ENCODE measurements at regions not wholly inside any gene's neighbourhood (a gene's known extent, or its start where the extent isn't known, plus 50 kb on each side); places are given as distances from the start of the nearest gene placed in this dataset.

GRCh38 chr16:73252446-73252845 is 204.5 kb upstream of the ZFHX3 start:
- Histone ChIP-seq H3K4me1 (ENCODE audit: control insufficient read depth in 1 of 2, insufficient read depth in 2 of 2, low read length in 2 of 2) (no peaks in the 10 kb centered on the region), H3K9ac (ENCODE audit: low read length) (no peak overlapping the region), H4K20me1 (ENCODE audit: insufficient read depth) (no peaks in the 10 kb centered on the region), H3K9me3 (ENCODE audit: control insufficient read depth in 1 of 2, insufficient read depth in 1 of 2, low read depth in 1 of 2, low read length in 2 of 2) (no peaks in the 10 kb centered on the region), H3K79me2 (ENCODE audit: insufficient read depth, low read length) (no peaks in the 10 kb centered on the region), H2AFZ (ENCODE audit: low read depth, low read length, poor library complexity, severe bottlenecking) (no peak overlapping the region), H3K27ac (ENCODE audit: low read depth, low read length) (no peak overlapping the region), H3K9me2 (ENCODE audit: insufficient read depth) (no peaks in the 10 kb centered on the region), H3K36me3 (ENCODE audit: control insufficient read depth in 1 of 2, insufficient read depth in 2 of 2, low read length in 2 of 2) (no peaks in the 10 kb centered on the region), H3K4me2 (ENCODE audit: low read length) (no peak overlapping the region), H3K4me3 (replicated peaks in 1 of 2; ENCODE audit: low read depth in 1 of 2, low read length in 2 of 2) (no peak overlapping the region), H3K27me3 (ENCODE audit: insufficient read depth, low read length) (no peaks in the 10 kb centered on the region)
- POLR2A ChIA-PET: no interaction called here
- RAD21 ChIA-PET (ENCODE audit: low non-redundant PET in 1 of 2, low total read pairs in 2 of 2, uncharacterized antibody in 2 of 2, unreplicated experiment in 2 of 2): no interaction called here
- no TSS peak for BruUV-seq (replicated peaks)
- CTCF ChIA-PET: no interaction called here
- intact Hi-C loops (cut with micrococcal nuclease): no loop called here
- ATAC-seq (no peak), DNase-seq (ENCODE audit: low read depth, low spot score) (no peak)
- no peak for TF ChIP-seq SRF (IDR thresholded peaks at IDR 0.05; ENCODE audit: low read depth)

GRCh38 chr16:73251608-73252007 is 203.7 kb upstream of the ZFHX3 start:
- Histone ChIP-seq H3K36me3 (ENCODE audit: control insufficient read depth in 1 of 2, insufficient read depth in 2 of 2, low read length in 2 of 2) (no peaks in the 10 kb centered on the region), H3K4me3 (replicated peaks in 1 of 2; ENCODE audit: low read depth in 1 of 2, low read length in 2 of 2) (no peak overlapping the region), H3K27ac (ENCODE audit: low read depth, low read length) (no peak overlapping the region), H3K79me2 (ENCODE audit: insufficient read depth, low read length) (no peaks in the 10 kb centered on the region), H3K4me2 (ENCODE audit: low read length) (no peak overlapping the region), H3K4me1 (ENCODE audit: control insufficient read depth in 1 of 2, insufficient read depth in 2 of 2, low read length in 2 of 2) (no peaks in the 10 kb centered on the region), H4K20me1 (ENCODE audit: insufficient read depth) (no peaks in the 10 kb centered on the region), H3K9me3 (ENCODE audit: control insufficient read depth in 1 of 2, insufficient read depth in 1 of 2, low read depth in 1 of 2, low read length in 2 of 2) (no peaks in the 10 kb centered on the region), H2AFZ (ENCODE audit: low read depth, low read length, poor library complexity, severe bottlenecking) (no peak overlapping the region), H3K9me2 (ENCODE audit: insufficient read depth) (no peaks in the 10 kb centered on the region), H3K27me3 (ENCODE audit: insufficient read depth, low read length) (no peaks in the 10 kb centered on the region), H3K9ac (ENCODE audit: low read length) (no peak overlapping the region)
- ATAC-seq (no peak), DNase-seq (ENCODE audit: low read depth, low spot score) (no peak)
- TF ChIP-seq CTCF (IDR thresholded peaks at IDR 0.05 in 2 of 3, conservative IDR thresholded peaks at IDR 0.05 in 1 of 3; ENCODE audit: borderline replicate concordance in 1 of 3, insufficient read depth in 1 of 3, low read depth in 2 of 3, low read length in 2 of 3) (no peak), EZH2phosphoT487 (IDR thresholded peaks at IDR 0.05; ENCODE audit: borderline replicate concordance) (no peak), FOSL1 (IDR thresholded peaks at IDR 0.05; ENCODE audit: low read depth) (no peak), POLR2A (IDR thresholded peaks at IDR 0.05; ENCODE audit: borderline replicate concordance, extremely low read depth, insufficient read depth, insufficient read length) (no peak), YY1 (IDR thresholded peaks at IDR 0.05; ENCODE audit: extremely low read depth, insufficient replicate concordance, low read depth, low read length) (no peak), ZBTB33 (IDR thresholded peaks at IDR 0.05; ENCODE audit: extremely low read depth, insufficient replicate concordance, low read length) (no peak), ZNF274 (IDR thresholded peaks at IDR 0.05; ENCODE audit: low read depth, low read length) (no peak), REST (IDR thresholded peaks at IDR 0.05; ENCODE audit: low read depth) (no peak)
- intact Hi-C loops (cut with micrococcal nuclease): no loop called here
- no TSS peak for BruUV-seq (replicated peaks)
- ChIA-PET CTCF (no interaction called here), POLR2A (no interaction called here), RAD21 (ENCODE audit: low non-redundant PET in 1 of 2, low total read pairs in 2 of 2, uncharacterized antibody in 2 of 2, unreplicated experiment in 2 of 2) (no interaction called here)
